AG09319 (cell line): ENCODE measurements at regions not wholly inside any gene's neighbourhood (a gene's known extent, or its start where the extent isn't known, plus 50 kb on each side); places are given as distances from the start of the nearest gene placed in this dataset.

ENCODE experiments used
- DNase-seq: peaks from one replicate; pipeline ENCODE4 v3.0.0-alpha.2; 2010; ENCODE audit warnings: low read depth; ENCODE audit errors: extremely low read depth
- TF ChIP-seq, protein P1 (sequence below): IDR thresholded peaks from 2 replicates; pipeline ENCODE4 v1.5.1; 2011; ENCODE audit warnings: low read depth, mild to moderate bottlenecking, inconsistent platforms, low read length, moderate library complexity

DNA sequence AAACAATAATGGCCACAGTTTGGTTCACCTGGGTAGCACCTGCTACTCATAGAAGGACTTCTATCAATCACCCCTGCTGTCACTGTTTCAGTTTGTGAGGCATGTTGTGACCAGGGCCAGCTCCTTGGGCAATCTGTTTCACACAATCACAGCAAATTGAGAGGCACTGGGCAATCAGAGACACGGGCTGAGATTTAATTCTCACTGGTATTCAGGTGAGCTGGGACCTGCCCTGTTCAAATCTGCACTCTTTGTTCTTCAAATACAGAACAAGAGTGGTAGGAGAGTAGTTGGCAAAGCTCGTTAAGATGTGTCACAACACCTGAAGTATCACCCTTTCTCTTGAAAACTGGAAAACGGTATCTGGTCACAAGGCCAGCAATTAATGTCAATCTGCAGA is 57.8 kb upstream of the NAP1L1 start:
- TF ChIP-seq, protein P1, sequence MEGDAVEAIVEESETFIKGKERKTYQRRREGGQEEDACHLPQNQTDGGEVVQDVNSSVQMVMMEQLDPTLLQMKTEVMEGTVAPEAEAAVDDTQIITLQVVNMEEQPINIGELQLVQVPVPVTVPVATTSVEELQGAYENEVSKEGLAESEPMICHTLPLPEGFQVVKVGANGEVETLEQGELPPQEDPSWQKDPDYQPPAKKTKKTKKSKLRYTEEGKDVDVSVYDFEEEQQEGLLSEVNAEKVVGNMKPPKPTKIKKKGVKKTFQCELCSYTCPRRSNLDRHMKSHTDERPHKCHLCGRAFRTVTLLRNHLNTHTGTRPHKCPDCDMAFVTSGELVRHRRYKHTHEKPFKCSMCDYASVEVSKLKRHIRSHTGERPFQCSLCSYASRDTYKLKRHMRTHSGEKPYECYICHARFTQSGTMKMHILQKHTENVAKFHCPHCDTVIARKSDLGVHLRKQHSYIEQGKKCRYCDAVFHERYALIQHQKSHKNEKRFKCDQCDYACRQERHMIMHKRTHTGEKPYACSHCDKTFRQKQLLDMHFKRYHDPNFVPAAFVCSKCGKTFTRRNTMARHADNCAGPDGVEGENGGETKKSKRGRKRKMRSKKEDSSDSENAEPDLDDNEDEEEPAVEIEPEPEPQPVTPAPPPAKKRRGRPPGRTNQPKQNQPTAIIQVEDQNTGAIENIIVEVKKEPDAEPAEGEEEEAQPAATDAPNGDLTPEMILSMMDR = no peak
- DNase-seq = no peak

DNA sequence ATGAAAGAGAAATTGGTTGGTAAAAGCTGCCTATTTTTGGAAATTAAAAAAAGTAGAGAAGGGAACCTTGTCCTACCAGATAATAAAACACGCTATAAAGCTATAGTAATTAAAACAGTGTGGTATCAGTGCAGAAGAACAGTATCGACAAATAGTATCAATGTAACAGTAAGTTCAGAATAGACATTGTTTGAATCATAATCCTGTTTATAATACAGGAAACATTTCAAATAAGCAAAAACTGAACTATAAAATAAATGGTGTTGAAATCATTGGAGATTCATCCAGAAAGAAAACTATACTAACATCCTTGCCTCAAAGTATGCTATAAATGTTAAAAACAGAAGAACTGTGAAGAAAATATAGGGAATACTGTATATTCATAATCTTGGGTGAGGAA is 54.2 kb upstream of the NAP1L1 start:
- DNase-seq = no peak
- TF ChIP-seq, protein P1 = no peak

DNA sequence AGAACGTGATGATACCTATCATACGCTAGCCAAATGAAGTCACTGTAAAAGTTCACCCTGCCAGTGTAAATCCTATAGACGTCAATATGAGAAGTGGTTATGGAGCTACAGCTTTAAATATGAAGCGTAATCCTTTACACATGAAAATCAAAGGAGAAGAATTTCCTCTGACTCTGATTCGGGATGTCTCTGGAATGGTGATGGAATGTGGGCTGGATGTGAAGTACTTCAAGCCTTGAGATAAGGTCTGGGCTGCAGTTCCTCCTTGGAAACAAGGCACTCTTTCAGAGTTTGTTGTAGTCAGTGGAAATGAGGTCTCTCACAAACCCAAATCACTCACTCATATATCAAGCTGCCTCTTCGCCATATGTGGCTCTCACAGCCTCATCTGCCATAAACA is 53.1 kb upstream of the NAP1L1 start:
- DNase-seq = no peak
- TF ChIP-seq, protein P1 = no peak

DNA sequence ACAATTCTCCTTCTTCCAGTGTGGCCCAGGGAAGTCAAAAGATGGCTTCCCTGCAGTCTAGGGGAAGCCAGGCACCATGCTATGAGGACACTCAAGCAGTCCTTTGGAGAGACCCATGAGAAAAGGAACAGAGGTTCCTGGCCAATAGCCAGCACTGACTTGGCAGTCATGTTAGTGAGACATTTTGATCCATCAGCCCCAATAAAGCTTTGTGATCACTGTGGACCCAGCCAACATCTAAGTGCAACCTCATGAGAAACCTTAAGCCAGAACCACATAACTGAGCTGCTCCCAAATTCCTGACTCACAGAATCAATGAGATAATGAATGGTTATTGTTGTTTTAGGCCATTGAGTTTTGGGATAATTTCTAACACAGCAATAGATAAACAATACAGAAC is 51.0 kb upstream of the NAP1L1 start:
- DNase-seq = no peak
- TF ChIP-seq, protein P1 = no peak
